ENCODE measurements at regions not wholly inside any gene's neighbourhood (a gene's known extent, or its start where the extent isn't known, plus 50 kb on each side); places are given as distances from the start of the nearest gene placed in this dataset.

DNA sequence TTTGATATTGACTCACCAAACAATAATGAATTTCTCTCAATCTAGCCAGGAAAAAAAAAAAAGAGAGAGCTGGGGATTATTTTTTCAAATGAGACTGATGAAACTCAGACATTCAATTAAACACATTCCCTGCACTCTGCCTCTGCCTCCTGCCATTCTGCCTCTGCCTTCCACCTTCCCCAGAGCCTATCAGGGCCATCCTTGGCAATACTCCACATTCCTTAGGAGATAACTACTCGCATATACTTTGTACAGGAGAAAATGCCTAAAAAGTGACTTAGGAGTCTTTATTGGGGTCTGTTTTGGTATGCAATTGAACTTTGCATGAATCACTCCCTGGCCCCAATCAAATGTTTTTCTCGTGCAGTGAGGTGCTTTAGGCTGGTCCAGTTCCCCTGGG is 246.6 kb upstream of the PLET1 start:
- Histone ChIP-seq H3K4me1 (ENCODE audit: control insufficient read depth, insufficient read depth, low read length) (no peaks in the 10 kb centered on the region), H3K36me3 (ENCODE audit: control insufficient read depth, insufficient read depth, low read length) (no peaks in the 10 kb centered on the region), H3K4me3 (ENCODE audit: low read depth in 2 of 2, low read length in 2 of 2) (no peak overlapping the region), H3K9me3 (ENCODE audit: control insufficient read depth, insufficient read depth, low read depth, low read length) (no peaks in the 10 kb centered on the region), H3K27ac (ENCODE audit: low read length) (no peak overlapping the region), H3K27me3 (ENCODE audit: control insufficient read depth, insufficient read depth, low read length) (peaks cover 3% of the 10 kb centered on the region; the same call in 1 of the 2 replicates)
- POLR2A ChIA-PET, result no interaction called here
- no peak for TF ChIP-seq POLR2AphosphoS5 (IDR thresholded peaks at IDR 0.05; ENCODE audit: low read depth, low read length)
- no peak for TF ChIP-seq TCF7L2 (IDR thresholded peaks at IDR 0.05; ENCODE audit: low read depth, low read length)
- TF ChIP-seq SIN3A (IDR thresholded peaks at IDR 0.05; ENCODE audit: borderline replicate concordance, insufficient read depth, low read depth, low read length), result no peak
- TF ChIP-seq, protein P1, sequence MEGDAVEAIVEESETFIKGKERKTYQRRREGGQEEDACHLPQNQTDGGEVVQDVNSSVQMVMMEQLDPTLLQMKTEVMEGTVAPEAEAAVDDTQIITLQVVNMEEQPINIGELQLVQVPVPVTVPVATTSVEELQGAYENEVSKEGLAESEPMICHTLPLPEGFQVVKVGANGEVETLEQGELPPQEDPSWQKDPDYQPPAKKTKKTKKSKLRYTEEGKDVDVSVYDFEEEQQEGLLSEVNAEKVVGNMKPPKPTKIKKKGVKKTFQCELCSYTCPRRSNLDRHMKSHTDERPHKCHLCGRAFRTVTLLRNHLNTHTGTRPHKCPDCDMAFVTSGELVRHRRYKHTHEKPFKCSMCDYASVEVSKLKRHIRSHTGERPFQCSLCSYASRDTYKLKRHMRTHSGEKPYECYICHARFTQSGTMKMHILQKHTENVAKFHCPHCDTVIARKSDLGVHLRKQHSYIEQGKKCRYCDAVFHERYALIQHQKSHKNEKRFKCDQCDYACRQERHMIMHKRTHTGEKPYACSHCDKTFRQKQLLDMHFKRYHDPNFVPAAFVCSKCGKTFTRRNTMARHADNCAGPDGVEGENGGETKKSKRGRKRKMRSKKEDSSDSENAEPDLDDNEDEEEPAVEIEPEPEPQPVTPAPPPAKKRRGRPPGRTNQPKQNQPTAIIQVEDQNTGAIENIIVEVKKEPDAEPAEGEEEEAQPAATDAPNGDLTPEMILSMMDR (IDR thresholded peaks at IDR 0.05), result no peak
- TF ChIP-seq, protein P2, sequence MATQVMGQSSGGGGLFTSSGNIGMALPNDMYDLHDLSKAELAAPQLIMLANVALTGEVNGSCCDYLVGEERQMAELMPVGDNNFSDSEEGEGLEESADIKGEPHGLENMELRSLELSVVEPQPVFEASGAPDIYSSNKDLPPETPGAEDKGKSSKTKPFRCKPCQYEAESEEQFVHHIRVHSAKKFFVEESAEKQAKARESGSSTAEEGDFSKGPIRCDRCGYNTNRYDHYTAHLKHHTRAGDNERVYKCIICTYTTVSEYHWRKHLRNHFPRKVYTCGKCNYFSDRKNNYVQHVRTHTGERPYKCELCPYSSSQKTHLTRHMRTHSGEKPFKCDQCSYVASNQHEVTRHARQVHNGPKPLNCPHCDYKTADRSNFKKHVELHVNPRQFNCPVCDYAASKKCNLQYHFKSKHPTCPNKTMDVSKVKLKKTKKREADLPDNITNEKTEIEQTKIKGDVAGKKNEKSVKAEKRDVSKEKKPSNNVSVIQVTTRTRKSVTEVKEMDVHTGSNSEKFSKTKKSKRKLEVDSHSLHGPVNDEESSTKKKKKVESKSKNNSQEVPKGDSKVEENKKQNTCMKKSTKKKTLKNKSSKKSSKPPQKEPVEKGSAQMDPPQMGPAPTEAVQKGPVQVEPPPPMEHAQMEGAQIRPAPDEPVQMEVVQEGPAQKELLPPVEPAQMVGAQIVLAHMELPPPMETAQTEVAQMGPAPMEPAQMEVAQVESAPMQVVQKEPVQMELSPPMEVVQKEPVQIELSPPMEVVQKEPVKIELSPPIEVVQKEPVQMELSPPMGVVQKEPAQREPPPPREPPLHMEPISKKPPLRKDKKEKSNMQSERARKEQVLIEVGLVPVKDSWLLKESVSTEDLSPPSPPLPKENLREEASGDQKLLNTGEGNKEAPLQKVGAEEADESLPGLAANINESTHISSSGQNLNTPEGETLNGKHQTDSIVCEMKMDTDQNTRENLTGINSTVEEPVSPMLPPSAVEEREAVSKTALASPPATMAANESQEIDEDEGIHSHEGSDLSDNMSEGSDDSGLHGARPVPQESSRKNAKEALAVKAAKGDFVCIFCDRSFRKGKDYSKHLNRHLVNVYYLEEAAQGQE (IDR thresholded peaks at IDR 0.05; ENCODE audit: insufficient read depth in 1 of 2, low read depth in 2 of 2, low read length in 1 of 2), result no peak
- intact Hi-C loops (cut with micrococcal nuclease; ENCODE audit: unreplicated experiment) (no loop called here), in situ Hi-C loops (cut with HindIII; ENCODE audit: low pct_unique_long_range_greater_than_20kb, low sequenced_read_pairs) (no loop called here)
- no TSS peak for BruUV-seq (replicated peaks)
- DNase-seq (ENCODE audit: low read depth, low spot score), result no peak
- CTCF ChIA-PET, result no interaction called here
- ATAC-seq, result no peak

DNA sequence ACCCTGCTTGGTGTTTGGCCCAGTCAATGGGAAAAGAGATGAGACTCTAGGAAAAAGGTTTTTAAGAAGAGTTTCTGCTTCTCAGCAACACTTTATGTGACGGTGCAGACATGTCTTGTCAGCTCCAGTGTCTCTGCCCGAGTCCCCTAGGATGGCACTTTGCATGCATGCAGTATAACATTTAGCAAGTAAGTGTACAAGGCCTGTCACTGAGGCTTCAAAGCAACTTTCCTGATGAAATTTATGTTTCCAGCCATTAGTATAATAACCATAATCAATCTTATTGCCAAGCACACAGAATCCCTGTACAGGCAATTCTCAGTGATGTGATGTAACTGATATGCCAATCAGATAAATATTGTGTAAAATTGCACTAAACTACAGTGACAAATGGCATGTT is 248.1 kb upstream of the PLET1 start:
- DNase-seq (ENCODE audit: low read depth, low spot score) (no peak), ATAC-seq (no peak)
- Histone ChIP-seq H3K36me3 (ENCODE audit: control insufficient read depth, insufficient read depth, low read length) (no peaks in the 10 kb centered on the region), H3K27ac (ENCODE audit: low read length) (no peak overlapping the region), H3K4me1 (ENCODE audit: control insufficient read depth, insufficient read depth, low read length) (no peaks in the 10 kb centered on the region), H3K27me3 (ENCODE audit: control insufficient read depth, insufficient read depth, low read length) (peaks cover 5% of the 10 kb centered on the region; the same call in 1 of the 2 replicates), H3K9me3 (ENCODE audit: control insufficient read depth, insufficient read depth, low read depth, low read length) (no peaks in the 10 kb centered on the region), H3K4me3 (ENCODE audit: low read depth in 2 of 2, low read length in 2 of 2) (no peak overlapping the region)
- ChIA-PET POLR2A (no interaction called here), CTCF (no interaction called here)
- BruUV-seq (replicated peaks), result no TSS peak
- in situ Hi-C loops (cut with HindIII; ENCODE audit: low pct_unique_long_range_greater_than_20kb, low sequenced_read_pairs) (no loop called here), intact Hi-C loops (cut with micrococcal nuclease; ENCODE audit: unreplicated experiment) (no loop called here)
- TF ChIP-seq SIN3A (IDR thresholded peaks at IDR 0.05; ENCODE audit: borderline replicate concordance, insufficient read depth, low read depth, low read length) (no peak), TCF7L2 (IDR thresholded peaks at IDR 0.05; ENCODE audit: low read depth, low read length) (no peak), POLR2AphosphoS5 (IDR thresholded peaks at IDR 0.05; ENCODE audit: low read depth, low read length) (no peak)
- TF ChIP-seq, protein P2 (IDR thresholded peaks at IDR 0.05; ENCODE audit: insufficient read depth in 1 of 2, low read depth in 2 of 2, low read length in 1 of 2), result no peak
